NCI-H128 (cell line): ENCODE measurements at regions not wholly inside any gene's neighbourhood (a gene's known extent, or its start where the extent isn't known, plus 50 kb on each side); places are given as distances from the start of the nearest gene placed in this dataset.

Experiments used
- DNase-seq: peaks from one replicate; lab custom pipeline; 2025; ENCODE audit not compliant: unreplicated experiment; lab: John Stamatoyannopoulos, UW

DNA sequence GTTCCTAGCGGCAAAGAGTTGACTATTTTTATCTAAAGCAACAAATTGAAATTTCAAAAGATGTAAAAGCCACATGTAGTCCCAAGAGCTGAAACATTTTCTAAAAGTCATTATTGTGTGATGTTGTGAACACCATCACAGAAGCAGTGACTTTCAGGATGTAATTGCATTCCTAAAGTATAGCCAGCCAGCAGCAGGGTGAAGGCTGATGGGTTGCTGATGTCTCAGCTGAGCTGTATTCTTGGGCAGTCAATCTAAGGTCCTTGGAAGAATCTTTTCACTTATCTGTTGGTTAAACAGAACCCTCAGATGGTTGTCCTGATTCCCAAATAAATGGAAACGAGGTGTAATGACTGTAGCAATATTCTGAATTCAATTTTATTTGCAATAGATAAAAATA, 237.4 kb upstream of the WWC1 start:
- DNase-seq = no peak

DNA sequence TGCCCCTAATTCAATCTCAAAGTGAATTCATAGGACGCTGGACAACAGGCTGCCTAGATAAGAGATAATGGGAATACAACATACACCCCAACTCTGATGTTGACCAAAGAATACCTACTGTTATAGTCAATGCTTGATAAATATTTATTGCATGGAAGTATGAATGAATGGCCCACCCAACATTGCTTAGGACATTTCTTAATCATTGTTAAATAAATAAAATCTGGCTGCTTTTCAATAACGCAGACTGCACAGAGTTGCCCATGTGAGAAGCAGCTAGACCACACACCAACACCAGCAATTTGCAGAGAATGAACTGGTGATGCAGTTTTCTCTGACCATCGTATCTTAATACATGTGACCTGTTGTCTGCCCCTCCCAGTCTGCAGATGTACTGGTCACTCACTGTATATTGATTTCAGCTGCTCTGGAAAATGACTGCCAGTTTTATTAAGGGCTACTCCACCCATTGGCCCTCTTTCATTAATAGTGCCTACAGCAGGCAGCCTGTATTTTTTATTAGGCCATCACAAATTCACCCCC, 236.2 kb upstream of the WWC1 start:
- no peak for DNase-seq

DNA sequence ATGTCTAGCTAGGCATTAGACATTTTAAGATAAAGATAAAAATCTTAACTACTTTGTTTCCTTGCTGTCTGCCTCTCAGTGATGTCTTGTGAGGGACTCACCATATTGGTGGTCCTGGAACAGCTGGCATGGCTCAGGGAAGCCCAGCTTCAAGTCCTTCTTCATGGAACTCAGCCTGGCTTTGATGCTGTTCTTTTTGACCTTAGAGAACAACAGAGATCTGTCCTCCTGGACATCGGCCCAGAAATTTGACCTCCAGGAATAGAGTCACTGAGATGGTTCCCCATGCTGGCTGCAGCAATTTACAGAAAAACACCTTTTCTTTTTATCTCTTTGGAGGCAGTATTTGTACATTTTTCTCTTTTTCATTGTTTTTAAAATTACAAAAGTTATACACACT, 235.5 kb upstream of the WWC1 start:
- DNase-seq = no peak

DNA sequence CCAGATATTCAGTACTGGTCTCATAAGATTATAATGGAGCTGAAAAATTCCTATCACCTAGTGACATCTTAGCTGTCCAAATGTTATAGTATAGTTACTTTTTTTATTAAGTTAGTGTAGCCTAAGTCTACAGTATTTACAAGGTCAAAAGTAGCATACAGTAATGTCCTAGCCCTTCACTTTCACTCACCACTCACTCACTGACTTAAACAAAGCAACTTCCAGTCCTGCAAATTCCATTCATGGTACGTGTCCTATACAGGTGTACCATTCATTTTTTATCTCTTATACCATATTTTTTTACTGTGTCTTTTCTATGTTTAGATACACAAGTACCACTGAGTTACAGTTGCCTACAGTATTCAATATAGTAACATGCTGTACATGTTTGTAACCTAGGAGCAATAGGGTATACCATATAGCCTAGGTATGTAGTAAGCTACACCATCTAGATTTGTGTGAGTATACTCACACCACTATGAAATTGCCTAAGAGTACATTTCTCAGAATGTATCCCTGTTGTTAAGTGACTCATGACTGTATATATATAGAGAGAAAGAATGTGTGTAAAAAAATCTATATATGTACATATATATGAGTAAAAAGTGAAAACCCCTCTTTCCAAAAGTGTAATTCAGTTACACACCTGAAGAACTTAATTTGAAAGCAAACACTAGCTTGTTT, 234.8 kb upstream of the WWC1 start:
- DNase-seq = no peak

DNA sequence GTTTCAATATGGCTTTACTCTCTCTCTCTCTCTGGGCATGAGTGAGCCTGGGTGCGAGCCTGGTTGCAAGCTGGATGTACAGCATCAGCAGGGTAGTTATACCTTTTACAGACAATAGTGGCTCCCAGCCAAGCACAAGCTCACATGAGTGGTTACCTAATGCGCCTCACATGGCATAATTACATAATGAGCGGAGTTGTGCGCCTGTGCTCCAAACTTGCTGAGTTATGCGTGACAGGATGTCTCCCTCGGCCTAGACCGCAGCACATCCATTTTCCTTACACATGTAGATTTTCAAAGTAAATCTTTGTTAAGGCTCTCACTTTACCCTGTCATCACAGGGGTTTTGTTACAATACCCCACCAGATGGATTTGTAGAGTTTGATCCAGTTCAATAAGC, 233.5 kb upstream of the WWC1 start:
- no peak for DNase-seq

DNA sequence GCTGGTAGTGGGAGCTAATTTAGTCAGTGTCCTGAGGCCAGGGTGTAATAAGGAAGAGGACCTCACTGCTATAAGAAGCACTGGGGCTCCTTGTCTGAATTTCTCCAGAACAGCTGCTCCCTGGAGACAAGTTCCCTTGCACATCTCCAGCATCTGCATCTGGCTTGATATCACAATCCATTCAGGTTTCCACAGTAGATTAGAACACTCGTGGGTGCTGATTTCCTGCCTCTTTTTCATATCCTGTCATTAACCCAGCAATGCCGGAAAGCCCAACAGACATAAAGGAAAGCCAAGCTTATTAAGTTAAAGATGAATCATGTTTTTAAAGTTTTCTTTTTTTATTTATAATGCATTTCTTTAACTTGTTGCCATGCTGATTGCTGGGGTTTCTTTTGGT, 232.3 kb upstream of the WWC1 start:
- no peak for DNase-seq

DNA sequence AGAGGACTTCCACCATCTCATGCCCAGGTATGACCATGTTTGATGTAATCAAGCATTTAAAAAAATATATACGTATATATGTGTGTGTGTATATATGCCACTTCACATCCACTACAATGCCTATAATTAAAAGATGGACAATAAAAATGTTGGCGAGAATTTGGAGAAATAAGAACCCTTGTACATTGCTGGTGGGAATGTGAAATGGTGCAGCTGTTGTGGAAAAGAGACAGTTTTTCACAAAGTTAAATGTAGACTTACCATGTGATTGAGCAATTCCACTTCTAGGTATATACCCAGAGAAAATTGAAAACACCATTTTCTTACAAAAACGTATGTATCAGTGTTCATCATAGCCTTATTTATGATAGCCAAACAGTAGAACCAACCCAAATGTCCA, 229.2 kb upstream of the WWC1 start:
- no peak for DNase-seq

DNA sequence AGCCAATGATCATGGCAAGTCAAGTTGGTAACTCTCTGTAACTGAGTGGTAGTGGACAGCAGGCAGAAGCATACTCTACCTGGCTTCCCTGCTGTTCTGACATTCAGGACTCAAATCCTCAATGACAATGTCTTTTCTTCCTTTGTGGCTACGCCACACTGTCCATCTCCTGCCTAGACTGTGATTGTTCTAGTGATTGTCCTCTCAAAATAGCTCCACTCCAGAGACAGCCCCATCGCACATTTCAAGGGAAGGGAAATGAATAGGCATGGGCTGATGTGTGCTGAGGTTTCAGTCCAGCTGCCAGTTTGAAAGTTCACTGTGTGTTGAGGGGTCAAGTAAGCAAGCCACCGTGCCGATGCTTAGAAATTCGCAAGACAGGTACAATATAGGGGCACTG, 227.0 kb upstream of the WWC1 start:
- no peak for DNase-seq

DNA sequence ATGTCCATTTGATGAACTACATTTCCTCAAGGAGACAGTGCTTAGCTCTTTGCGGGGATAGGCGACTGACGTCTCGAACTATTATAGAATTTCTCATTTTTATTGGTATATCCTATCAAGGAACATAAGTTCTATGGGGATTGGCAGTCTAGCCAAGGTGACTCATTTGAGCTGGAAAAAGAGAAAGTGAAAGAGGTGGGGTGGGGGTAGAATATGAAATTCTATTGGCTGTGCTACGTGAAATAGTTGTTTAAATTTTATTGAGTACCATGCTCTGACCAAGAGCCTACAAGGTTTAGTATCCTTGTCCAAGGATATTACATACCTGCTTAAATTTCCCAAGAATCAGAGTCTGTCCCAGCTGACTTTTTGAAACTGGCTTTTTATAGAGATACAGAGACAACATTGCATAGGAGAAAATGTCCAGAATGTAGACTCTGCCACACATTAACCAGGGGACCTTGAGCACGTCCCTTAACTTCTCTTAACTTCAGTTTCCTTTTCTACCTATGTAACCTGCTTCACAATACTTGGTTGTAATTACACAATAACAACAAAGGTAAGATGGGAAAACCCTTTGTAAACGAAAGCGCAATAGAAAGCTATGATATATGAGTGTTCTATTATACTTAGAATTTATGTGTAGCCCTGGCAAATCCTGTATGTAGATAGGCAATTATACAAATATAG, 226.4 kb upstream of the WWC1 start:
- DNase-seq = no peak

DNA sequence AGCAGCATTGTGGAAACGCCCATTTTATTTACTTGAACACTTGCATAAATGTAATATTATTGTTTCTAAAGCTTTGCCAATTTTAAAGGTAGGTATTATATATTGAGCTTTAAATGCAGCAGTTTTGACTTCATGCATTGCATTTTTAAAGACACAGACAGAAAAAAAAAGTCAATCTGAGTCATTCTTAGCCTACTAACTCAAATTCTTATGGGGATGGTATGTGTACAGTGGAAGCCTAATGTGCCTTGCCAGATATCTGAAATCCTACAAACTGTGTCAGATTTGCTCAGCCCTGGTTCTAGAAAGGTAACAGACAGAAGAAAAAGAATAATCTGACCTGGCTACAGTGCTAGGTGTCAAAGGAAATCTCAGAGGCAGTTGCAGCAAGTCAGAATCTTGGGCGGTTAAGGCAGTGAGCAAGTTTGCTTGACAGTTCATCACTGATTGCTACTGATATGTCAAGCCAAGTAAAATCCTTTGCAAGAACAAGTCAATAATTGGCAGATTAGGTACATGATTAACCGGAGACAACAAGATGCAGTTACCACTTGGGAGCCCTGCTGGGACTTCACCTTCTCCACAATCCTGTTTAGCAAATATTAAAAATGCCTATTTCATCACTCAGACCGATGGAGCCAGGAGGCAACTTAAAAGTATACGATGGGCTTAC, 224.8 kb upstream of the WWC1 start:
- DNase-seq = no peak

DNA sequence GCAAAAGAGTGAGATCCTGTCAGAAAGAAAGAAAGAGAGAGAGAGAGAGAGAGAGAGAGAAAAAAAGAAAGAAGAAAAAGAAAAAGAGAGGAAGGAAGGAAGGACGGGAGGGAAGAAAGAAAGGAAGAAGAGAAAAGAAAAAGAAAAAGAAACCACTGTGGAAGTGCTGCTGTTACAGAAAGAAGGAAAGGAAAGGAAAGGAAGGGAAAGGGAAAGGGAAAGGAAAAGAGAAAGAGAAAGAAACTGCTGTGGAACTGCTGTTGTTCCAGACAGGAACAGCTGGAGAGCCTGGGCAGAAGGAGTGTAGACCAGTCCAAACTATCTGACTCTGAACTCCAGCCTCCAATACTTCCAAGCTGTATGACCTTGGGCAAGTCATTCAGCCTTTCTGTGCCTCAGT, 220.7 kb upstream of the WWC1 start:
- DNase-seq = no peak

DNA sequence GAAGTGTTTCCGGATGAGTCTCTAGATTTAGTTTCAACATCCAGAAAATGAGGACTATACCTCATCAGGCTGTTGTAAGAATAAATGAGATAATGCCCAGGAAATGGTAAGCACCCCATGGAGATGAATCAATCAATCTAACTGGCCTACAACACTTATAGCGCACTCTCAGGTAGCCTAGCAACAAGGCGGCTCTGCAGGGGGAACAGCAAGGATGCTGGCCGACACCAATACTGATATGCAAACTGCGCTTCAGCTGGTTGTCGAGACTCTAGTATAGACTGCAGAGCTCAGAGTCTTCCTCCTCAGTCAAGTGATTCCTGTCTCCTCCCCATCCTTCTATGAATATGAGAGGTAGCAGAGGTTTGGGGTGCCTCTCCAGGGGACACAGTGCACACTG, 218.8 kb upstream of the WWC1 start:
- no peak for DNase-seq

DNA sequence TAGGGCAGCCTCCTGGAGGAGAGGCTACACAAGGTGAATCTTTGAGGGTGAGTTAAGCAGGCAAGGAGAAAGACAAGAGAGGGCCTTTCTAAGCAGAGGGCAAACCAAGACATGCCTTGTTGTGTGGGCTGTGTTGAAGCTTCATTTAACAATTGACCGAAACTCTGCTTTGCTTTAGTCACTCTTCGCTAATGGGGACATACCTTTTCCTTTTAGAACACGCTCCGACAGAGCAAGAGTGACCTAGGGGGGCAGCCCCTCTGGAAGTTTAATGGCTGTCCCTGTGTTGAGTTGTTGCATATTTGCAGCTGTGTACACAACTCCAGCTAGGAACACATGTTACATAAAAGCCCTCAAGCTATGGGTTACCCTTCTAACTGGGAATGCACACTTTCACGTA, 218.1 kb upstream of the WWC1 start:
- no peak for DNase-seq

DNA sequence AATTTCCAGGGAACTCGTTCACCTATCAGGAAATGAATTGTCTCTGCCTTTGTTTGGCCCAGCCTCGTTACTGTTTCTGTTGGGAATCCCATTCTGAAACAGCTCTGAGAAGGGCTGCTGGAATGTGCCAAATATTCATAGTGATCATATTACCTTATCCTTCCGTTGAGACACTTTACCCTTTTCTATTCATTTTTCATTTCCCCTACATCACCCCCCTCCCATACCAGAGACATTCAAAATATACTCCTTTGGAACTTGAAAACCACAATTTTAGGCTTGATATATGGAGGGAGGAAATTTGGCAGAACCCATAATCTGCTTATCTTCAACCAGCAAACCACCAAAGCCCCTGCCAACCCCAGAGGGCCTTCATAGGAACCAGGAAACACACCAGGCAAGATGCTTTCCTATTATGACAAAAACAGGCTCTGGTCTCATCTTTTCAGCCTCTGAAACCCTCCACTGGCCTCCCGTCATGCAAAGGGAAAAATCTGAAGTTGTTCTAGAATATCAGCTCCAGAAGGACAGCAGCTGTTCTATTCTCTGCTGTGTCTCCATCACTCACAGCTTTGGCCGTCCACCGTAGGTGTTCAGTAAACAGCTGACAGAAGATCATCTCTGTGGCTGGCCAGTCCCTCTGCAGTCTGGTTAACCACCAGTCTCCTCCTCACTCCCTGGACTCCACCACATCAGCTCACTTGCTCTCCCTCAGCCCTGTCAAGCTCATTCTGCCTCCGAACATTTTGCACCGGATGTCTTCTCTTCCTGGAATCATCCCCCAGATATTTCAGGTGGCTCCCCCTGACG, 217.2 kb upstream of the WWC1 start:
- DNase-seq = no peak

DNA sequence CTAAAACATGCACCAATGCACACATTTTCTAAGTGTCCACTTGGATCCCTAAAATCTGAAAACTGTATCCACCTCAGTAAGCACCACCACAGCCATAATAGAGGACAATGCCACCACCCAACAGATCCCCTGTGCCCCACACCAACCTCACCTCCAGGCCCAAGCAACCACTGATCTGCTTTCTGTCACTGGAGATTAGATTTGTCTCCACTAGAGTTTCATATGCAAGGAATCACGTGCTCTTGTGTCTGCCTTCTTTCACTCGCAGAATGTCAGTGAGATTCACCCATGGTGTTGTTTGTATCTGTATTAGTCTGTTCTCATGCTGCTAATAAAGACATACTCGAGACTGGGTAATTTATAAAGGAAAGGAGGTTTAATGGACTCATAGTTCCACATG, 216.1 kb upstream of the WWC1 start:
- no peak for DNase-seq

DNA sequence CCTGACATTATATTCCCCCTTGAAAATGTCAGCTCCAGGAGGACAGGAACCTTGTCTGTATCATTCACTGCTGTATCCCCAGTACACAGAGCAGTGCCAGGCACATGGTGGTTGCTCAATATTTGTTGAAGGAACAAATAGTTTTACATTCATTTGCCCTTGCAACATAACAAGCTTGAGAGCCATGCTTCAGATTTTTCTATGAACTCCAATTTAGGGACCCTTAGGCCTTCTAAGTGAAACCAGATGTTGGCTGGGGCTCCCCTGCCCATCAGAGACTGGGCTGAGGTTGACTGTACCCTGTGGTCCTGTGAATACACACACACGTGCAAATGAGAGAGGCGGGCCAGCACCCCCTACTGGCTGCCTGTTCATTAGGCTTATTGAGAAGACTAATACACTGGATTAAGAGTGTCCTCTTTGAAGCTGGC, 214.9 kb upstream of the WWC1 start:
- no peak for DNase-seq

DNA sequence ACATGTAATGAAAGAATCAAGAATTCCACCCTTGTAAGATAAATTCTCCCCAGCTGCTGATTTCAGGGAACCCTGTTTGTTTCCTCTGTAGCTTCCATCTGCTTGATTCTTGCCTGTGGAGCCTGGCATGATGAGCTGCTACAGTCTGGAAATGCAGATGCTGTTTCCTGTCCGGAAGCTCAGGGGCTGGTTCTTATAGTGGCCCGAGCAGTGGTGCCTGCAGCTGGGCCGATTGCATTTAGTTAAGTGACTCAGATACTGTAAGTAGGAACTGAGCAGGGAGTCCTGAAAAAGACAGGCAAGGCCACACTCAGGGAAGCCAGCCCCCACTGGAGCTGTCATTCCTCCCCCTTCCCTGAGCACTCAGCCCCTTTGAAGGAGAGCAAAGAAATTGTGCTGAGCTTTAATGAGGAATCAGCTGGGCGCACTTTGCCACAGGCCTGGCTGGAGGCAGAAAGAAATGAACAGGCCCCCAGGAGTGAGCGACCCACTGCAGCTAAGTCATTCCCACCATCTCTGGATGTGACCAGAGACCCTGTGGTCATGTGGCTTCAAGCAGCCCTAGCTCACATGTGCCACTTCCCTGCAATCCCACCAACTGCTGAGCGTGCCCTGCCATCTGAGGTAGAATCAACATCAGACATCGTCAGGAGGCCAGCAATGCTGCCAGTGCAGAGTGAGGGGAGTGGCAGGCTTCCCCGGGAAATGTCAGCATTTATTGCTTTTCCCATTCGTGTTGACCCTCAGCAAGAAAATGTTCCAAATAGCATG, 206.0 kb upstream of the WWC1 start:
- DNase-seq = no peak

DNA sequence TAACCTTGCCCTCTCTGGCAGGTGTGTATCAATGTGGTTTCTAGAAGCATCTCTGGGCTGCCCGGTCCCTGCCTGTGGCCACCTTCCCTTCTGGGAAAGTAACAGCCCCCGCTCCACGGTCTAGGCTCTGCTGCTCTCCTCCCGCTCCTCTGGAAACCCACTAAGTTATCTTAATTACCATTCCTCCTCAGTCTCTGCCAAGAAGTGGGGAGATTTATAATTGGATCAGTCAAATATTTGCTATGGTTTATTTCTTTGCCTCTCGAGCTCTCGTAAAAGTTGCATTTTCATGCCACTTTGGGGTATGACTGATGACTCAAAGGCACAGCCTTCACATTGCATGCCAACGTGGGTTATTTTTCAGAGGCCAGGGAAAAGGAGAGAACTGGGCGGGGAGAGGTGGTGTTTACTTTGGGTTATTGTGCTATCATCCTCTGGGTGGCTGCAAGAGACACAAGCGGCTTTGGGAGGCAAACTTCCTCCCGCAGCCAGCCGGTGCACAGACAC, 205.3 kb upstream of the WWC1 start:
- no peak for DNase-seq

DNA sequence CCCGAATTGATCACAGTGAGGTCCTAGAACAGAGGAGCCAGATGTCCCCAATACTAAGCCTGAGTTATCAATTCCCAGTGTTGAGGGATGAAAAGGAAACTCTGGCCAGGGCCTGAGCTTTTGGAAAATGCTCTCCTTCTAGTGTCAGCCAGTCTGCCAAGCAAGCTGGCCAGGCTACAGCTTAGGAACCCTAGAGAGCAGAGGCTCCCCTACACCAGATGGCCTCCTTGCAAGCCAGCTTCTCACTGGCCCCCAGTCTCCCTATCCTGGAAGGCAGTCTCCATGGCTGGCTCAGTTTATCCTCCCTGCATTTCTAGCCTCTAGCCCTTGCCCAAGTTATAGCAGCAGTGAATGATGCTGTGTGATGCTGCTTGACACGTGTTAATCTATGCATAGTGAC, 204.7 kb upstream of the WWC1 start:
- DNase-seq = no peak

DNA sequence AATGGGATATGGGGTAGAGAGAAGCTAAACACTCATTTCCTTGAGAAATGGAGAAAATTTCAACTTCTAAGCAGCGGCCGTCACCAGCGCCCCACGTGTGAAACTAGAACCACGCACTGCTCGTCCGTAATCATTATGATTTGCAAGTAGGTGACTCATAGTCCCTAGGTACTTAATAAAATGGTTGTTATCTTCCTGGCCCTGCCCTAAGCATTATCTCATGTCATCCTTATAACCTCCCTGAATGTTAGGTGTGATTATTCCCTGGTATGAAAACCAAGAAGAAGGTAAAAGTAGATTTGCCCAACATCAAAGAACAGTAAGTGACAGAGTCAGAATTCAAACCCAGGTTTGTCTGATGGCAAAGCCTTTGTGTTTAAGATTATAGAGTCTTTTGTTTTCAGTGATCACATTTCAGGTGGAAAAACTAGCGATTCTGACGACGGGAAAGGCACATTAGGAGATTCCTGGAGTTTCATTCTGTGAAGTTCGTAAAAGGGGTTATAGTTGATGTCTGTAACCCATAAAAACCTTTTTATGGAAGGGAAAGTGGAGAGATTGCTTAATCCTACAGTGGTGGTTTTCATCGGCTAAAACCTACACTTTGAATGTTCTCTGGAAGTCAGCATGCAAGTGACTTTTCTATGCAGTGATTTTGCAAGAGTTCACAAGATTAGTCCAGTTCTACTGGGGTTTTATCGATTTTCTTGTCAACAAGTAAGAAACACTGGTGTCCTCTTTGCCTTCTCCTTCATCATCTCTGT, 202.9 kb upstream of the WWC1 start:
- DNase-seq = no peak
